HCT116 (cell line): ENCODE measurements at regions not wholly inside any gene's neighbourhood (a gene's known extent, or its start where the extent isn't known, plus 50 kb on each side); places are given as distances from the start of the nearest gene placed in this dataset.

Experiments
- ATAC-seq: fragments of 200-7000 bp; cut with Tn5 transposase; 2 replicates; pipeline ENCODE4 v1.9.1; 2020; ENCODE audit warnings: mild to moderate bottlenecking, moderate library complexity
- BruUV-seq: library from RNA; stranded (reverse); fragments of 400-500 nt; replicated peaks from 2 replicates; lab custom pipeline; 2021; lab: Mats Ljungman, UMichigan
- CTCF ChIA-PET: fragments of 300-600 bp; sonication (Branson Sonifier 250); formaldehyde crosslinking; loops from one replicate; lab custom pipeline; 2021; ENCODE audit warnings: antibody characterized with exemption; lab: Charles Lee
- POLR2A ChIA-PET: fragments of 300-600, 350-600 bp; sonication (Branson Sonifier 250); formaldehyde crosslinking; loops from one replicate; lab custom pipeline; 2021; ENCODE audit warnings: antibody characterized with exemption; lab: Charles Lee
- RAD21 ChIA-PET, 2 experiments: fragments of 300-600 bp; sonication (Branson Sonifier 250); formaldehyde crosslinking; loops; one replicate each; lab custom pipeline; 2023; ENCODE audit warnings: low total read pairs in 2 of 2; ENCODE audit not compliant: uncharacterized antibody in 2 of 2, unreplicated experiment in 2 of 2, low non-redundant PET in 1 of 2; lab: Charles Lee
- DNase-seq: peaks from one replicate; pipeline ENCODE4 v3.0.0-alpha.2; 2010; ENCODE audit warnings: low read depth, low spot score
- H2AFZ ChIP-seq: fragments of 200-600 bp; shearing (Covaris generic), sonication (generic); 2 replicates; pipeline ENCODE4 v1.6.1; 2017; ENCODE audit warnings: low read depth, mixed run types, mixed read lengths, antibody characterized with exemption, low read length; ENCODE audit not compliant: poor library complexity, severe bottlenecking
- H3K27ac ChIP-seq: 2 replicates; pipeline ENCODE4 v1.5.1; 2012; ENCODE audit warnings: low read depth, low read length
- H3K27me3 ChIP-seq: fragments of 200-600 bp; sonication (generic); 2 replicates; pipeline ENCODE4 v1.6.1; 2016; ENCODE audit warnings: mixed run types, low read length, mixed read lengths; ENCODE audit not compliant: insufficient read depth
- H3K36me3 ChIP-seq, 2 experiments: fragments of 200-500 bp in 1 of 2; fragments of 200-600 bp in 1 of 2; sonication (Bioruptor generic) in 1 of 2; sonication (generic) in 1 of 2; 2 replicates each; pipeline versions ENCODE4 v1.5.1 to v1.6.1; 2014 to 2016; ENCODE audit warnings: low read length in 2 of 2, inconsistent platforms in 1 of 2, mixed read lengths in 1 of 2, mixed run types in 1 of 2; ENCODE audit not compliant: insufficient read depth in 2 of 2, control insufficient read depth in 1 of 2
- H3K4me1 ChIP-seq, 2 experiments: fragments of 200-600 bp in 1 of 2; sonication (generic) in 1 of 2; 2 replicates each; pipeline versions ENCODE4 v1.5.1 to v1.6.1; 2012 to 2017; ENCODE audit warnings: low read length in 2 of 2, inconsistent platforms in 1 of 2, mild to moderate bottlenecking in 1 of 2, mixed read lengths in 1 of 2, mixed run types in 1 of 2, moderate library complexity in 1 of 2; ENCODE audit not compliant: insufficient read depth in 2 of 2, control insufficient read depth in 1 of 2
- H3K4me2 ChIP-seq: fragments of 200-600 bp; sonication (generic); 2 replicates; pipeline ENCODE4 v1.6.1; 2017; ENCODE audit warnings: mixed run types, low read length, mixed read lengths
- H3K4me3 ChIP-seq, 2 experiments: fragments of 200-600 bp in 1 of 2; sonication (generic) in 1 of 2; replicated peaks in 1 of 2; 2 replicates each; pipeline ENCODE4 v1.5.1; 2011 to 2016; ENCODE audit warnings: low read length in 2 of 2, control low read depth in 1 of 2, low read depth in 1 of 2, mild to moderate bottlenecking in 1 of 2, mixed read lengths in 1 of 2, mixed run types in 1 of 2
- H3K79me2 ChIP-seq: fragments of 200-600 bp; sonication (generic); 2 replicates; pipeline ENCODE4 v1.6.1; 2017; ENCODE audit warnings: mild to moderate bottlenecking, mixed run types, low read length, moderate library complexity, mixed read lengths; ENCODE audit not compliant: insufficient read depth
- H3K9ac ChIP-seq: fragments of 200-600 bp; sonication (generic); 2 replicates; pipeline ENCODE4 v1.6.1; 2016; ENCODE audit warnings: low read length, mixed read lengths
- H3K9me2 ChIP-seq: fragments of 200-600 bp; sonication (generic), shearing (Covaris generic); 2 replicates; pipeline ENCODE4 v1.6.1; 2017; ENCODE audit warnings: mixed run types, mild to moderate bottlenecking, moderate library complexity; ENCODE audit not compliant: insufficient read depth
- H3K9me3 ChIP-seq, 2 experiments: fragments of 200-500 bp in 1 of 2; fragments of 200-600 bp in 1 of 2; sonication (Bioruptor generic) in 1 of 2; sonication (generic) in 1 of 2; 2 replicates each; pipeline ENCODE4 v1.6.1; 2014 to 2017; ENCODE audit warnings: low read length in 2 of 2, mixed read lengths in 2 of 2, inconsistent platforms in 1 of 2, low read depth in 1 of 2, mild to moderate bottlenecking in 1 of 2, mixed run types in 1 of 2, moderate library complexity in 1 of 2; ENCODE audit not compliant: control insufficient read depth in 1 of 2, insufficient read depth in 1 of 2
- H4K20me1 ChIP-seq: fragments of 200-600 bp; sonication (generic), shearing (Covaris generic); 2 replicates; pipeline ENCODE4 v1.6.1; 2017; ENCODE audit warnings: mixed run types, mild to moderate bottlenecking, moderate library complexity; ENCODE audit not compliant: insufficient read depth
- ATF3 ChIP-seq: IDR thresholded peaks from 2 replicates; pipeline ENCODE4 v1.6.1; 2012
- CBX3 ChIP-seq: IDR thresholded peaks from 2 replicates; pipeline ENCODE4 v1.6.1; 2012; ENCODE audit warnings: low read depth
- CEBPB ChIP-seq: IDR thresholded peaks from 2 replicates; pipeline ENCODE4 v1.6.1; 2012; ENCODE audit warnings: low read depth
- CTCF ChIP-seq, 3 experiments: fragments of 200-600 bp in 1 of 3; sonication (generic) in 1 of 3; IDR thresholded peaks in 2 of 3; conservative IDR thresholded peaks in 1 of 3; 2 replicates each; pipeline ENCODE4 v1.5.1; 2012 to 2017; ENCODE audit warnings: low read depth in 2 of 3, low read length in 2 of 3, antibody characterized with exemption in 1 of 3, borderline replicate concordance in 1 of 3, control low read depth in 1 of 3, mild to moderate bottlenecking in 1 of 3, mixed read lengths in 1 of 3, mixed run types in 1 of 3, moderate library complexity in 1 of 3; ENCODE audit not compliant: insufficient read depth in 1 of 3
- EZH2phosphoT487 ChIP-seq: fragments of 200-600 bp; IDR thresholded peaks from 2 replicates; pipeline ENCODE4 v1.6.1; 2018; ENCODE audit warnings: antibody characterized with exemption, borderline replicate concordance
- MAX ChIP-seq: IDR thresholded peaks from 2 replicates; pipeline ENCODE4 v1.6.1; 2012
- POLR2A ChIP-seq: IDR thresholded peaks from 2 replicates; pipeline ENCODE4 v1.7.0; 2011; ENCODE audit warnings: borderline replicate concordance; ENCODE audit not compliant: insufficient read depth, insufficient read length; ENCODE audit errors: extremely low read depth
- POLR2AphosphoS5 ChIP-seq: IDR thresholded peaks from 2 replicates; pipeline ENCODE4 v1.6.1; 2011; ENCODE audit warnings: mild to moderate bottlenecking, low read depth, low read length, moderate library complexity
- SIN3A ChIP-seq: IDR thresholded peaks from 2 replicates; pipeline ENCODE4 v1.6.1; 2012; ENCODE audit warnings: low read depth
- SRF ChIP-seq: IDR thresholded peaks from 2 replicates; pipeline ENCODE4 v1.6.1; 2012; ENCODE audit warnings: low read depth
- TCF7L2 ChIP-seq: IDR thresholded peaks from 2 replicates; pipeline ENCODE4 v1.7.0; 2011; ENCODE audit warnings: borderline replicate concordance, inconsistent platforms; ENCODE audit not compliant: insufficient read depth, insufficient read length; ENCODE audit errors: extremely low read depth
- ZBTB33 ChIP-seq: IDR thresholded peaks from 2 replicates; pipeline ENCODE4 v1.6.1; 2011; ENCODE audit warnings: mild to moderate bottlenecking, low read length, moderate library complexity; ENCODE audit not compliant: insufficient replicate concordance; ENCODE audit errors: extremely low read depth
- ZNF274 ChIP-seq: fragments of 200-500 bp; sonication (Bioruptor generic); IDR thresholded peaks from 2 replicates; pipeline ENCODE4 v1.6.1; 2014; ENCODE audit warnings: mild to moderate bottlenecking, low read depth, low read length, inconsistent platforms
- intact Hi-C: fragments of 100-400 bp; cut with micrococcal nuclease; formaldehyde crosslinking; loops from 2 replicates; pipeline ENCODE4 v1.10.0; 2022

DNA sequence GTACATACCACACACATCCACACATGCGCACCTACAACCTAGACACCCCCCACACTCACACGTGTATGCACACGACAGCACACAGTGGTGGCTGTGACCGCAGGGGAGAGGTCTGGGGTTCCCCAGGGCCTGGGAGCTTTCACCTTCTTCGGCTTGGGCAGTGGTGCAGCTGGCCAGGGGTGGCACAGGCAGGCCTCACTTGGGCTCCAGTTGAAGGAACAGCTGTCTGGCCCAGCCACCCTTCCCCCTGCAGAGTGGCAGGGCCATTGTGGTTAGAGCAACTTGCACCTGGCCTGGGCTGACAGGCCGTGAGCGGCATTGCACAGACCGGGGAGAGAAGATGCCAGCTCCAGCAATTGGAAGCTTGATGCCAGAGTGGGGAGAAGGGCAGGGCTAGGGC, 114.5 kb upstream of the GSE1 start (continued):
- no peak for TF ChIP-seq CTCF (IDR thresholded peaks at IDR 0.05 in 2 of 3, conservative IDR thresholded peaks at IDR 0.05 in 1 of 3; ENCODE audit: borderline replicate concordance in 1 of 3, insufficient read depth in 1 of 3, low read depth in 2 of 3, low read length in 2 of 3)
- TF ChIP-seq MAX: no peak
- no peak for TF ChIP-seq ZBTB33
- no peak for TF ChIP-seq ZNF274
- TF ChIP-seq POLR2AphosphoS5: no peak

DNA sequence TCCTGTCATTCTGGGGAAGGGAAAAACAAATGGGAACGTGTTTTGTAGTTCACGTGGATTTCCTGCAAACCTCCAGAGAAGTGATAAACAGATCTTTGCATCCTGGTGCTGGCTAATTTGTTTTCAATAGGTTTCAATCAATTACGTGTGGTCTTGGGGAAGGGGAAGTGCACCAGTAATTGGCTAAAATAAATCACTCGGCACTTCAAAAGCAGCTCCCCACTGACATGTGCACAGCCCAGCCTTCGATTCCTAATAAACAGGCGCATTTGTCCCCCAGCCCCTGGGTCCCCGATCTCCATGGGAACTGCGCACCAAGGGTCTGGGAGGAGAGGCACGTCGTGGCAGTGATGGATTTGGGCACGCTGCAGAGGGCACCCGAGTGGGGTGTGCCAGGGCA, 112.9 kb upstream of the GSE1 start:
- Histone ChIP-seq H3K9ac (no peak overlapping the region), H3K27me3 (no peaks in the 10 kb centered on the region), H3K9me3 (no peaks in the 10 kb centered on the region), H3K9me2 (no peaks in the 10 kb centered on the region), H2AFZ (no peak overlapping the region), H3K4me1 (no peaks in the 10 kb centered on the region), H3K36me3 (no peaks in the 10 kb centered on the region), H3K27ac (no peak overlapping the region), H4K20me1 (no peaks in the 10 kb centered on the region), H3K79me2 (no peaks in the 10 kb centered on the region)
- no peak for ATAC-seq
- BruUV-seq: no TSS peak
- RAD21 ChIA-PET: interaction anchor here in 1 of 2 experiments (0.6 kb wide), 1 partner anchor 11 kb away, joined by 3 read pairs; no protein-coding TSS in a partner anchor
- DNase-seq: no peak
- intact Hi-C loops: no loop called here
- no peak for TF ChIP-seq SIN3A
- no peak for TF ChIP-seq CTCF (IDR thresholded peaks at IDR 0.05 in 2 of 3, conservative IDR thresholded peaks at IDR 0.05 in 1 of 3; ENCODE audit: borderline replicate concordance in 1 of 3, insufficient read depth in 1 of 3, low read depth in 2 of 3, low read length in 2 of 3)
- TF ChIP-seq ZNF274: no peak
- TF ChIP-seq TCF7L2: no peak
- TF ChIP-seq EZH2phosphoT487: no peak
- no peak for TF ChIP-seq ATF3
- TF ChIP-seq CBX3: no peak
- no peak for TF ChIP-seq SRF
- TF ChIP-seq MAX: no peak
- no peak for TF ChIP-seq CEBPB
- no peak for TF ChIP-seq POLR2A
- no peak for TF ChIP-seq POLR2AphosphoS5
- no peak for TF ChIP-seq ZBTB33
- TF ChIP-seq, all 23 proteins: peak for 0
- ChIA-PET POLR2A (interaction anchor here (1.2 kb wide), 1 partner anchor 9 kb away, joined by 3 read pairs; no protein-coding TSS in a partner anchor), CTCF (no interaction called here)
- H3K4me3 ChIP-seq: no peak overlapping the region
- H3K4me2 ChIP-seq: no peak overlapping the region
